ENCODE measurements at regions not wholly inside any gene's neighbourhood (a gene's known extent, or its start where the extent isn't known, plus 50 kb on each side); places are given as distances from the start of the nearest gene placed in this dataset.

- no peak overlapping the region for H3K4me3 ChIP-seq (ENCODE audit: low read depth, poor library complexity, severe bottlenecking)
- WGBS, 2 donors: 74 to 76% methylated on average over 4 of the region's 4 CpGs
- TF ChIP-seq, protein P1, sequence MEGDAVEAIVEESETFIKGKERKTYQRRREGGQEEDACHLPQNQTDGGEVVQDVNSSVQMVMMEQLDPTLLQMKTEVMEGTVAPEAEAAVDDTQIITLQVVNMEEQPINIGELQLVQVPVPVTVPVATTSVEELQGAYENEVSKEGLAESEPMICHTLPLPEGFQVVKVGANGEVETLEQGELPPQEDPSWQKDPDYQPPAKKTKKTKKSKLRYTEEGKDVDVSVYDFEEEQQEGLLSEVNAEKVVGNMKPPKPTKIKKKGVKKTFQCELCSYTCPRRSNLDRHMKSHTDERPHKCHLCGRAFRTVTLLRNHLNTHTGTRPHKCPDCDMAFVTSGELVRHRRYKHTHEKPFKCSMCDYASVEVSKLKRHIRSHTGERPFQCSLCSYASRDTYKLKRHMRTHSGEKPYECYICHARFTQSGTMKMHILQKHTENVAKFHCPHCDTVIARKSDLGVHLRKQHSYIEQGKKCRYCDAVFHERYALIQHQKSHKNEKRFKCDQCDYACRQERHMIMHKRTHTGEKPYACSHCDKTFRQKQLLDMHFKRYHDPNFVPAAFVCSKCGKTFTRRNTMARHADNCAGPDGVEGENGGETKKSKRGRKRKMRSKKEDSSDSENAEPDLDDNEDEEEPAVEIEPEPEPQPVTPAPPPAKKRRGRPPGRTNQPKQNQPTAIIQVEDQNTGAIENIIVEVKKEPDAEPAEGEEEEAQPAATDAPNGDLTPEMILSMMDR (IDR thresholded peaks at IDR 0.05): no peak
- no peak for TF ChIP-seq POLR2A (IDR thresholded peaks at IDR 0.05)
- intact Hi-C loops (cut with DNase I; ENCODE audit: low total_unique reads): no loop called here
- DNase-seq (ENCODE audit: low spot score in 2 of 2): no peak
Measured at GRCh38 chr4:74640111-74640903, 154.0 kb downstream of the BTC start.

DNA sequence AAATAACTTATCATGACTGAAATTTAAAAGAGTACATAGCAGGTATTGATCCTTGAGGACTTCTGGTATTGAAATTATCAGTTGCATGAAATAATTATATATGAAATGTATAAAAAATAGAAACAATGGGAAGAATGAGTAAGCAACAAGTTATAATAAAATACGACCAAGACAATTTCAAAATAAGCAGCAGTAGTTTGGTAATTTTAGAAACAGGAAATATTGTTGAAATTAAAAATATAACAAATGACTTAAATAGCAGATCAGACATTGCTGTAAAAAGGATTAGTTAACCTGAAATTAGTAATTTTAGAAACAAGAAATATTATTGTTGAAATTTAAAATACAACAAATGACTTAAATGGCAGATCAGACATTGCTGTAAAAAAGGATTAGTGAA, 152.3 kb downstream of the BTC start:
- intact Hi-C loops (cut with DNase I; ENCODE audit: low total_unique reads): no loop called here
- no peak for DNase-seq (ENCODE audit: low spot score in 2 of 2)
- no peak for TF ChIP-seq POLR2A (IDR thresholded peaks at IDR 0.05)
- TF ChIP-seq, protein P1 (IDR thresholded peaks at IDR 0.05): no peak
- no peak overlapping the region for H3K4me3 ChIP-seq (ENCODE audit: low read depth, poor library complexity, severe bottlenecking)
- 59 to 78% methylated on average over 1 of the region's 1 CpG for WGBS, 2 donors

DNA sequence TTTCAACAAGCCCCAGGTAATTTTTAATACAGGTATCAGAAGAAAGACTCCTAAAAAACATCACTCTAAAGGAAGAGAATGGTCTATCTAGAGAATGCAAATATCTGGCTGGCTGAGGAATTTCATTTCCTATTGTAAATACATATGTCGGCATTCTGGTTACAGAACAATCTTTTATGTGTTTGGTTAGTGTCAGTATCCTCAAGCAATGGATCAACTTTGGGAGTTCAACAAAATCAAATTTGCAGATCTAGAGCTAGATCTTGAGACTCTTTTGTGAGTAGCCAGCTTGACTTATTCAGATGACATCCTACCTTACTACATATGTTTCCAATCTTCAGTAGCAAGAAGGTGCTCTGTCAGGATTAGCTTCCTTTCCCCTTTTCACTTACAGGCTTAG, 145.1 kb downstream of the BTC start:
- no peak overlapping the region for H3K4me3 ChIP-seq (ENCODE audit: low read depth, poor library complexity, severe bottlenecking)
- intact Hi-C loops (cut with DNase I; ENCODE audit: low total_unique reads): no loop called here
- no peak for DNase-seq (ENCODE audit: low spot score in 2 of 2)
- WGBS, 2 donors: 64 to 94% methylated on average over 1 of the region's 1 CpG
- TF ChIP-seq POLR2A (IDR thresholded peaks at IDR 0.05): no peak
- TF ChIP-seq, protein P1 (IDR thresholded peaks at IDR 0.05): no peak

- no peak for TF ChIP-seq POLR2A (IDR thresholded peaks at IDR 0.05)
- TF ChIP-seq, protein P1 (IDR thresholded peaks at IDR 0.05): no peak
- no peak for DNase-seq (ENCODE audit: low spot score in 2 of 2)
- intact Hi-C loops (cut with DNase I; ENCODE audit: low total_unique reads): no loop called here
- no peak overlapping the region for H3K4me3 ChIP-seq (ENCODE audit: low read depth, poor library complexity, severe bottlenecking)
Measured at GRCh38 chr4:74651198-74651597, 143.1 kb downstream of the BTC start.

DNA sequence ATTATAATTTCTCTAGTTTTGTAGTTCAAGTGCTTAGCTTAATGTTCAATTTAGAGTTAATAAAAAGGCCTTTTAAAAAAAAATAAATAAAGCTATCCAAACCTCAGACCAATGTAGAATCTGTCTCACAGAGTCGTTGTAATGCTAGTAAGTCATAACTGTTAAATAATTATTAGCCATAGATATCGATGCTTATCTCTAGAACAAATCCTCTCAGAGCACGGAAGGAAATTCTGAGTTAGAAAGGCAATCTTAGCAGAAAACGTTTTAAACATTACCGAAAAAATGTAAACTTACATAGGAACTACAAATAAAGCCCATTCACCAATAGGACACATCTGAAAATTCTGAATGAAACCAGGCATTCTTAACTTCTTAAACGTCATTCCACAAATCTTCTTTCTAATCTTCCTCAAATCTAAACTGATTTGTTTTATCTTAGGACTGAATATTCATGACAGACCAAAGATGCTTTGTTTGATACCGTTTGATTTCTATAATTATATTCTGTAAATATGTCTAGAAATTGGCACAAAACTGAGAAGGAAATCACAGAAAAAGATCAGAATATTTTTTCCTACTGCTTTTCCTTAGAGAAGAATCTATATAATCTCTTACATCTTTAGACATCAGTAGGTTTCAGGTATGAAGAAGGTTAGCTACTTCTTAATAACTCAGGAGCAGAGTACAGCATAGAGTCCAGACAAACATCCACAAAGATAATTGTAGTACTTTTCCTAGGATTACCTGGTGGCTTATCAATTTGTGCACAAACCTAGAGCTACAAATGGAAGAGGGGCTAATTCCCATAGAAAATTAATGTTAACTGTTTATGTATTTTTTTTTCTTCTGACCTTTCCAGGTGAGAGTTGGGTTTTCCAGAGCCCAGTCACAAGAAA, 140.7 kb downstream of the BTC start:
- intact Hi-C loops (cut with DNase I; ENCODE audit: low total_unique reads): no loop called here
- H3K4me3 ChIP-seq (ENCODE audit: low read depth, poor library complexity, severe bottlenecking): no peak overlapping the region
- TF ChIP-seq, protein P1 (IDR thresholded peaks at IDR 0.05): no peak
- no peak for TF ChIP-seq POLR2A (IDR thresholded peaks at IDR 0.05)
- WGBS, 2 donors: 72 to 75% methylated on average over 7 of the region's 7 CpGs
- DNase-seq (ENCODE audit: low spot score in 2 of 2): no peak

Data from lower leg skin (tissue), 4 donors.